ENCODE measurements at regions not wholly inside any gene's neighbourhood (a gene's known extent, or its start where the extent isn't known, plus 50 kb on each side); places are given as distances from the start of the nearest gene placed in this dataset.
"Not testable (repeated sequence)": the region's sequence is repeated elsewhere in the genome, so short reads cannot be mapped to it uniquely, and the experiment has no call there.

- Histone ChIP-seq H3K36me3 (ENCODE audit: low read depth, missing control alignments) (no peaks in the 10 kb centered on the region), H3K4me1 (no peaks in the 10 kb centered on the region), H3K4me3 (no peak overlapping the region), H3K27me3 (no peaks in the 10 kb centered on the region), H3K27ac (no peak overlapping the region), H3K9me3 (no peaks in the 10 kb centered on the region)
- intact Hi-C loops (cut with DNase I; ENCODE audit: low total_unique reads): no loop called here
- DNase-seq: no peak
- 62 to 67% methylated on average over 6 of the region's 6 CpGs for WGBS, 2 donors
- TF ChIP-seq POLR2A (IDR thresholded peaks at IDR 0.05) (no peak), CTCF (IDR thresholded peaks at IDR 0.05) (no peak)
These were observed 219.2 kb downstream of the TMEM121 start for GRCh38 chr14:105745433-105746123.

GRCh38 chr14:105746124-105746514 lies 219.7 kb downstream of the TMEM121 start:
- Histone ChIP-seq H3K9me3 (no peaks in the 10 kb centered on the region), H3K36me3 (ENCODE audit: low read depth, missing control alignments) (no peaks in the 10 kb centered on the region), H3K4me1 (no peaks in the 10 kb centered on the region), H3K27ac (no peak overlapping the region), H3K27me3 (no peaks in the 10 kb centered on the region), H3K4me3 (no peak overlapping the region)
- 85 to 89% methylated on average over 5 of the region's 5 CpGs for WGBS, 2 donors
- no peak for TF ChIP-seq CTCF (IDR thresholded peaks at IDR 0.05)
- no peak for TF ChIP-seq POLR2A (IDR thresholded peaks at IDR 0.05)
- DNase-seq: no peak
- intact Hi-C loops (cut with DNase I; ENCODE audit: low total_unique reads): no loop called here

- WGBS, 2 donors: 74 to 83% methylated on average over 15 to 16 of the region's 16 CpGs
- DNase-seq; H3K4me1 ChIP-seq; H3K9me3 ChIP-seq; H3K36me3 ChIP-seq (ENCODE audit: low read depth, missing control alignments); H3K27ac ChIP-seq; intact Hi-C loops (cut with DNase I; ENCODE audit: low total_unique reads); H3K4me3 ChIP-seq; H3K27me3 ChIP-seq: not testable (repeated sequence)
These were observed 220.6 kb downstream of the TMEM121 start for GRCh38 chr14:105746800-105747502.

- WGBS, 2 donors: 81 to 85% methylated on average over 23 to 27 of the region's 31 CpGs
- H3K27me3 ChIP-seq; H3K4me1 ChIP-seq; DNase-seq; H3K4me3 ChIP-seq; intact Hi-C loops (cut with DNase I; ENCODE audit: low total_unique reads); H3K27ac ChIP-seq; H3K9me3 ChIP-seq; H3K36me3 ChIP-seq (ENCODE audit: low read depth, missing control alignments): not testable (repeated sequence)
These were observed 221.3 kb downstream of the TMEM121 start for GRCh38 chr14:105747503-105748203.

- H3K4me1 ChIP-seq: no peaks in the 10 kb centered on the region
- no peaks in the 10 kb centered on the region for H3K27me3 ChIP-seq
- intact Hi-C loops (cut with DNase I; ENCODE audit: low total_unique reads): no loop called here
- 54 to 55% methylated on average over 4 to 5 of the region's 5 CpGs for WGBS, 2 donors
- no peak for DNase-seq
- H3K36me3 ChIP-seq (ENCODE audit: low read depth, missing control alignments): no peaks in the 10 kb centered on the region
- H3K9me3 ChIP-seq: no peaks in the 10 kb centered on the region
- no peak overlapping the region for H3K27ac ChIP-seq
- TF ChIP-seq POLR2A (IDR thresholded peaks at IDR 0.05) (no peak), CTCF (IDR thresholded peaks at IDR 0.05) (no peak)
- H3K4me3 ChIP-seq: no peak overlapping the region
These were observed 221.8 kb downstream of the TMEM121 start for GRCh38 chr14:105748204-105748578.

GRCh38 chr14:105748710-105749109 lies 222.3 kb downstream of the TMEM121 start:
- intact Hi-C loops (cut with DNase I; ENCODE audit: low total_unique reads); H3K4me3 ChIP-seq; DNase-seq; H3K9me3 ChIP-seq; H3K36me3 ChIP-seq (ENCODE audit: low read depth, missing control alignments); H3K27ac ChIP-seq; H3K27me3 ChIP-seq; H3K4me1 ChIP-seq: not testable (repeated sequence)
- WGBS, 2 donors: 67 to 70% methylated on average over 6 of the region's 6 CpGs

- H3K4me3 ChIP-seq; H3K9me3 ChIP-seq; intact Hi-C loops (cut with DNase I; ENCODE audit: low total_unique reads); H3K36me3 ChIP-seq (ENCODE audit: low read depth, missing control alignments); H3K27ac ChIP-seq; H3K27me3 ChIP-seq; DNase-seq; H3K4me1 ChIP-seq: not testable (repeated sequence)
- 82 to 89% methylated on average over 12 to 15 of the region's 19 CpGs for WGBS, 2 donors
These were observed 223.6 kb downstream of the TMEM121 start for GRCh38 chr14:105749870-105750541.

- H3K4me3 ChIP-seq; H3K36me3 ChIP-seq (ENCODE audit: low read depth, missing control alignments); intact Hi-C loops (cut with DNase I; ENCODE audit: low total_unique reads); H3K27ac ChIP-seq; H3K9me3 ChIP-seq; H3K4me1 ChIP-seq; H3K27me3 ChIP-seq; DNase-seq: not testable (repeated sequence)
- 87 to 90% methylated on average over 17 to 18 of the region's 18 CpGs for WGBS, 2 donors
These were observed 224.9 kb downstream of the TMEM121 start for GRCh38 chr14:105751291-105751751.

Measured in testis (tissue), 2 donors.